Activated naive CD4-positive, alpha-beta T cell treated with anti-CD3 and anti-CD28 coated beads, Interleukin-2, amount 50 U/mL, for 24 hours (primary cell): ENCODE measurements at regions not wholly inside any gene's neighbourhood (a gene's known extent, or its start where the extent isn't known, plus 50 kb on each side); places are given as distances from the start of the nearest gene placed in this dataset.

ENCODE experiments used
- H3K27ac Mint-ChIP-seq: one replicate; pipeline ENCODE4 v1.8.0; 2021; ENCODE audit warnings: mild to moderate bottlenecking, mixed read lengths
- H3K27me3 Mint-ChIP-seq: one replicate; pipeline ENCODE4 v1.8.0; 2021; ENCODE audit warnings: mixed read lengths
- H3K36me3 Mint-ChIP-seq: one replicate; pipeline ENCODE4 v1.8.0; 2021; ENCODE audit warnings: mixed read lengths
- H3K4me1 Mint-ChIP-seq: one replicate; pipeline ENCODE4 v1.8.0; 2021; ENCODE audit warnings: mixed read lengths
- H3K4me3 Mint-ChIP-seq: one replicate; pipeline ENCODE4 v1.8.0; 2021; ENCODE audit warnings: mild to moderate bottlenecking, mixed read lengths
- H3K9me3 Mint-ChIP-seq: one replicate; pipeline ENCODE4 v1.8.0; 2021; ENCODE audit warnings: mixed read lengths

DNA sequence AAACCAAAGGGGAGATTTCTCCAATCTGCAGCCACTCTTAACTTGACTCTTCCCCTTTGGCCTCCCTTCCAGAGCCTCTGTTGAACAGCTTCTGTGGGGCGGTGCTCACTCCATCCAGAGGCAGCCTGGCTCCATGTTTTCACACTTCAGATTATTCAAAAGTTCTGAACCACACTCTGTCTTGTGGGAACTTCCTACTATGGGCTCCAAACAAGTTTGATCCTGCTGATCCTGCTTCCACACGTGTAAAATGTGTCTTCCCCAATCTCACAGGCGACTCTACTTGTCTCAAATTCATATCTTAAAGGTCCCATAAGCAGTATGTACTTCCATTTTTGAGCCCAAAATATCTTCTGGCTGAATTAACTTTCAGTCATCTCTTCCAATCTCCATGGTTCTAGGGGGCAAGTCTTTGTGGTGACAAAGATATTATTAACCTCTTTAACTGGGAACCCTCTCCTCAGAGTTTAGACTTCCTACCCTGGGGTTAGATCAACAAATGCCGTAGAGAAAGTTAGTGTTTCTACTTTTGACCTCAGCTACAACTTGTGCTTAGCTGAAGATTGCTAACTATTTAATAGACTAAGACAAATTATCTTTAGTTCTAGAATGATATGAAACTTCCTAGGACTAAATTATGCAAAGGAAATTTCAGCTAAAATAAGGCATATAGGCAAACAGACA lies 176.3 kb upstream of the BCL6 start:
- Mint-ChIP-seq H3K4me1 (peaks cover 80% of the 10 kb centered on the region), H3K36me3 (peaks cover 7% of the 10 kb centered on the region), H3K4me3 (peak overlapping the region; percentile 23), H3K27ac (no peak overlapping the region), H3K27me3 (no peaks in the 10 kb centered on the region), H3K9me3 (peaks cover 4% of the 10 kb centered on the region)

DNA sequence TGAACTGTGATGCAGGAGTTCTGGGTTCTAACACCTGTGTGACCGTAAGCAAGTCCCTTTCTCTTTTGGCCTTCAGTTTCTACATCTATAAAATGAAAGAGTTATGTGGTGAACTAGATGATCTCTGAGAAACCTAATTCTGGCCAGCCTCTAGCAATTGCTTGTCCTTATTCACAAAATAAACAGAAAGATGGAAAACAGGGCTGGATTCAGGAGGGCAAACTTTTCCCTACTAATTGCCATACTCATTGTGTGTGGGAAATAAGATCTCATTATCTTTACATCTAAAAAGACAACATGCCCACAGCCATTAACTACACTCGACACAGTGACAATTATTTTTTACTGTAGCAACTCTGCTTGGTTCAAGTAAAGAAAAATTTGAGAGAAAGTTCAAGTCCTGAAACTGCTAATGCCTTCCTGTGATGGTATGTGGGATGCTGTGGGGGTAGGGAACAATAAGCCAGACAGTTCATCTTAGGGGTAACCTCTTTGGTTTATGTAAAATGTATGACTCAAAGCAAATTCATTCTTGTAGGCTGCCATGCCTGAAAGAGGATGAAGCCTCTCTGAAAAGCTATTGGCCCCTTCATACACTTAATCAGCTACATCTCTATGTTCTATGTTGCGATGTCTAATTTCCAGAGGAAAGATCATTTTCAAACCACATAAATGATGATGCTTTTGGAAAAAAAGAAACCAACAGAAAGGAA lies 177.6 kb upstream of the BCL6 start:
- no peaks in the 10 kb centered on the region for H3K27me3 Mint-ChIP-seq
- H3K36me3 Mint-ChIP-seq = peaks cover 7% of the 10 kb centered on the region
- H3K4me1 Mint-ChIP-seq = peaks cover 78% of the 10 kb centered on the region
- H3K27ac Mint-ChIP-seq = peak overlapping the region; percentile 80
- no peak overlapping the region for H3K4me3 Mint-ChIP-seq
- H3K9me3 Mint-ChIP-seq = peaks cover 4% of the 10 kb centered on the region

GRCh38 chr3:187924651-187925050 lies 179.4 kb upstream of the BCL6 start:
- Mint-ChIP-seq H3K36me3 (peaks cover 7% of the 10 kb centered on the region), H3K9me3 (peaks cover 4% of the 10 kb centered on the region), H3K4me1 (peaks cover 72% of the 10 kb centered on the region), H3K4me3 (no peak overlapping the region), H3K27ac (peak overlapping the region; percentile 72), H3K27me3 (no peaks in the 10 kb centered on the region)

GRCh38 chr3:187925326-187925725 lies 180.1 kb upstream of the BCL6 start:
- Mint-ChIP-seq H3K4me3 (no peak overlapping the region), H3K4me1 (peaks cover 65% of the 10 kb centered on the region), H3K27me3 (no peaks in the 10 kb centered on the region), H3K27ac (no peak overlapping the region), H3K9me3 (peaks cover 4% of the 10 kb centered on the region), H3K36me3 (peaks cover 7% of the 10 kb centered on the region)

GRCh38 chr3:187926620-187927019 lies 181.4 kb upstream of the BCL6 start:
- no peak overlapping the region for H3K4me3 Mint-ChIP-seq

DNA sequence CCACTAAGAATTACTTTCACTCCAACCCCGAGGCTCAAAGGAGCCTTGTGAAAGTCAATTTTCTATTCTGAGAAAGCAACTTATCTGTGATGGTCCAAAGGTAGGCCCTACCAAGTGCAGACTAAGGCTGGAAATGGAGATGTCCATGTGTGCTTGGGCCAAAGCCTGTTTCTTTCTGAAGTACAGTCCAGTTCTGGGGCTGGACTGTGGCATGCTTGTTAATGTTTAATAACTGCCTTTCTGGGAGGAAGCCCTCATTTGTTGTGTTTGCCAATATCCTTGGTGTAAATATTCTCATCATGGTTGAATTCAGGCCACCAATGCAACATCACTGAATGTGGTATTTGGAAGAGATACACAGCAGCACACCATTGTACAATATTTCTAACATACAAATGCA lies 182.3 kb upstream of the BCL6 start:
- peaks cover 7% of the 10 kb centered on the region for H3K36me3 Mint-ChIP-seq
- no peaks in the 10 kb centered on the region for H3K27me3 Mint-ChIP-seq
- peaks cover 4% of the 10 kb centered on the region for H3K9me3 Mint-ChIP-seq
- H3K27ac Mint-ChIP-seq = no peak overlapping the region
- no peak overlapping the region for H3K4me3 Mint-ChIP-seq
- H3K4me1 Mint-ChIP-seq = peaks cover 49% of the 10 kb centered on the region

More at GRCh38 chr3:187926620-187927019, 181.4 kb upstream of the BCL6 start:
- Mint-ChIP-seq H3K9me3 (peaks cover 4% of the 10 kb centered on the region), H3K36me3 (peaks cover 7% of the 10 kb centered on the region), H3K27ac (no peak overlapping the region), H3K4me1 (peaks cover 54% of the 10 kb centered on the region), H3K27me3 (no peaks in the 10 kb centered on the region)

GRCh38 chr3:187929112-187929816 lies 184.0 kb upstream of the BCL6 start:
- no peaks in the 10 kb centered on the region for H3K27me3 Mint-ChIP-seq
- peaks cover 4% of the 10 kb centered on the region for H3K36me3 Mint-ChIP-seq
- peaks cover 35% of the 10 kb centered on the region for H3K4me1 Mint-ChIP-seq
- no peak overlapping the region for H3K27ac Mint-ChIP-seq
- peaks cover 4% of the 10 kb centered on the region for H3K9me3 Mint-ChIP-seq
- H3K4me3 Mint-ChIP-seq = no peak overlapping the region

GRCh38 chr3:187930021-187930420 lies 184.8 kb upstream of the BCL6 start:
- Mint-ChIP-seq H3K4me1 (peaks cover 31% of the 10 kb centered on the region), H3K36me3 (no peaks in the 10 kb centered on the region), H3K27me3 (no peaks in the 10 kb centered on the region), H3K27ac (no peak overlapping the region), H3K9me3 (no peaks in the 10 kb centered on the region), H3K4me3 (no peak overlapping the region)

GRCh38 chr3:187931101-187931500 lies 185.8 kb upstream of the BCL6 start:
- H3K9me3 Mint-ChIP-seq = no peaks in the 10 kb centered on the region
- no peaks in the 10 kb centered on the region for H3K27me3 Mint-ChIP-seq
- no peak overlapping the region for H3K4me3 Mint-ChIP-seq
- H3K4me1 Mint-ChIP-seq = peaks cover 33% of the 10 kb centered on the region
- no peak overlapping the region for H3K27ac Mint-ChIP-seq
- H3K36me3 Mint-ChIP-seq = no peaks in the 10 kb centered on the region

DNA sequence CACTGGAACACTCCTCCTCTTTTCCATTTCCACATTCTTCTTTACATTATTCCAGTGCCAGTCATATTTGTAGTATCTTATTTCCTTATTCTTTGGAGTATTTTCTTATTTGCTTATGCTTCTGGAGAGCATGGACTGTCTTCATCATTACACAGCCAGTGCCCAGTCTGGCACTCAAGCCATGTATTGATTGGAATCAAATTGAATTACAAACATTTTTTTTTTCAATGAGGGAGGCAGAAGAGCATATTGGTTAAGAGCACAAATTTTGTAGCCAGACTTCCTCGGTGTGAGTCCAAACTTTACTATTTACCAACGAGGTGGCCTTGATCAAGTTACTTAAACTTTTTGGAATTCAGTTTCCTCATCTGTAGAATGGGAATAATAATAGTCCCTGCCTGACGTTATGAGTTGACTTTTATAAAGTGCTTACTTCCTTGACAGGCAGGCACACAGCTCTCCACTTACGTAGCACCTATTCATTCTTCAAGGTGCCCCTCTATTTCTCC lies 186.6 kb upstream of the BCL6 start:
- no peaks in the 10 kb centered on the region for H3K36me3 Mint-ChIP-seq
- no peak overlapping the region for H3K27ac Mint-ChIP-seq
- H3K4me1 Mint-ChIP-seq = peaks cover 31% of the 10 kb centered on the region
- no peaks in the 10 kb centered on the region for H3K27me3 Mint-ChIP-seq
- H3K4me3 Mint-ChIP-seq = no peak overlapping the region
- H3K9me3 Mint-ChIP-seq = no peaks in the 10 kb centered on the region

- no peak overlapping the region for H3K27ac Mint-ChIP-seq
- no peaks in the 10 kb centered on the region for H3K27me3 Mint-ChIP-seq
- H3K36me3 Mint-ChIP-seq = no peaks in the 10 kb centered on the region
- H3K4me3 Mint-ChIP-seq = no peak overlapping the region
- no peaks in the 10 kb centered on the region for H3K9me3 Mint-ChIP-seq
- peaks cover 26% of the 10 kb centered on the region for H3K4me1 Mint-ChIP-seq
These were observed 187.3 kb upstream of the BCL6 start for GRCh38 chr3:187932530-187932929.

DNA sequence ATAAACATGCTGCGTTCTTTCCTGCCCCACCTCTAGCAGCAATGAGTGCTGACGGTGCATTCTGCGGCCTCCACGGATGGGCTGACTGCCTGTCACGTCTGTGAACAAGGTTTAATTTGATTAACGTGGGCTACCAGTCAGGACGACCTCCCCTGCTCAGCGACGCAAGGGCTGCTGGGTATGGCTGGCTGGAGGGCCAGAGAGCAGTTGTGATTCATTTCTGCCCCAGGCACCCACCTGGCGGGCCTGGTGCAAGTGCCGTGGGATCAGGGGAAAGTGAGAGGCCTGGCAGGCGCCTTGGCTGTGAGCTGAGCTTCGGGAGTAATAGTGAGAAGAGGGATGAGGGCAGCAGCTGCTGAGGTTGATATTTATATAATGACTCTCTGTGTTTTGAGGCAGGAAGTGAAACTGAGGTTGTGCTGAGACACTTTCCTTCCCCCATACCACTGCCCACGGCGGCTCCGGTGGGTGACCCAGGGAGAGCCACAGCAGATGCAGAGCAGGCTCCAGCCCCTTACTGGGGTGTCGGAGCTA lies 190.4 kb upstream of the BCL6 start:
- no peak overlapping the region for H3K27ac Mint-ChIP-seq
- H3K4me3 Mint-ChIP-seq = no peak overlapping the region
- H3K27me3 Mint-ChIP-seq = no peaks in the 10 kb centered on the region
- H3K9me3 Mint-ChIP-seq = no peaks in the 10 kb centered on the region
- peaks cover 16% of the 10 kb centered on the region for H3K4me1 Mint-ChIP-seq
- H3K36me3 Mint-ChIP-seq = no peaks in the 10 kb centered on the region

- Mint-ChIP-seq H3K36me3 (no peaks in the 10 kb centered on the region), H3K27me3 (no peaks in the 10 kb centered on the region), H3K4me3 (no peak overlapping the region), H3K4me1 (peaks cover 16% of the 10 kb centered on the region), H3K9me3 (no peaks in the 10 kb centered on the region), H3K27ac (no peak overlapping the region)
These were observed 191.4 kb upstream of the BCL6 start for GRCh38 chr3:187936676-187937075.

GRCh38 chr3:187939891-187940290 lies 194.6 kb upstream of the BCL6 start:
- Mint-ChIP-seq H3K27me3 (no peaks in the 10 kb centered on the region), H3K27ac (no peak overlapping the region), H3K9me3 (no peaks in the 10 kb centered on the region), H3K4me3 (no peak overlapping the region), H3K4me1 (peaks cover 16% of the 10 kb centered on the region), H3K36me3 (no peaks in the 10 kb centered on the region)

DNA sequence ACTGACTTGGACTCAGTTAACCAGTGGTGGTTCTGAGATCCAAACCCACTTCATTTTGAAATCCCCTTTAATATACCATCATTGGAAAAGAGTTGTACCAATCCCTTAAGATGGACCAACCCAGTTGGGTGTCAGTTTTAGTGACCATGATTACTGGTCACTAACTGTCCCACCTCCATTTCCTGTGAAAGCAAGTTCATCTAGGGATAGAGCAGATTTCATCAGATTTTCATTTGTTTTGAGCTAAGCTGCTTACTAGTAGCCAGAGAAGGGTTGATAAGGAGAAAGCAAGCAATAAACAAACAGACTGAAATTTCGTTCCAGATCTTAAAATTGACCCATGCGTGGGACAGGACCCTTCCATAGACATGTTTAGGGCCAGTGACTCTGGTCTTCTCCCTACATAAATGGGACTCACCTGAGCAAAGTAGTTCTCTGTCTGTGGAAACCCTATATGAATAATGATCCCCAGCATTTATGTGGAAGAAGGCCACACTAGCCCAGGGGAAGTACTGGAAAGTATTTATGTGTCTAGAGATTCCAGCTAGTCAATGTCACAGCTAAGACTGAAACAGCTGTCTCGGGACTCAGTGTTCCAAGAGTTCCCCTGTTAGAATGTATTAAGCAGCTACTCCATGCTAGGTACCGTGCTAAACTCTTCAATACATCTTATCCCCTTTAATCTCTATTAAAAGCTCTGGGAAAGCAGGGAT lies 196.0 kb upstream of the BCL6 start:
- H3K4me1 Mint-ChIP-seq = peaks cover 2% of the 10 kb centered on the region
- H3K27ac Mint-ChIP-seq = no peak overlapping the region
- H3K27me3 Mint-ChIP-seq = no peaks in the 10 kb centered on the region
- no peak overlapping the region for H3K4me3 Mint-ChIP-seq
- no peaks in the 10 kb centered on the region for H3K9me3 Mint-ChIP-seq
- H3K36me3 Mint-ChIP-seq = no peaks in the 10 kb centered on the region
